ENCODE measurements at regions not wholly inside any gene's neighbourhood (a gene's known extent, or its start where the extent isn't known, plus 50 kb on each side); places are given as distances from the start of the nearest gene placed in this dataset.

DNA sequence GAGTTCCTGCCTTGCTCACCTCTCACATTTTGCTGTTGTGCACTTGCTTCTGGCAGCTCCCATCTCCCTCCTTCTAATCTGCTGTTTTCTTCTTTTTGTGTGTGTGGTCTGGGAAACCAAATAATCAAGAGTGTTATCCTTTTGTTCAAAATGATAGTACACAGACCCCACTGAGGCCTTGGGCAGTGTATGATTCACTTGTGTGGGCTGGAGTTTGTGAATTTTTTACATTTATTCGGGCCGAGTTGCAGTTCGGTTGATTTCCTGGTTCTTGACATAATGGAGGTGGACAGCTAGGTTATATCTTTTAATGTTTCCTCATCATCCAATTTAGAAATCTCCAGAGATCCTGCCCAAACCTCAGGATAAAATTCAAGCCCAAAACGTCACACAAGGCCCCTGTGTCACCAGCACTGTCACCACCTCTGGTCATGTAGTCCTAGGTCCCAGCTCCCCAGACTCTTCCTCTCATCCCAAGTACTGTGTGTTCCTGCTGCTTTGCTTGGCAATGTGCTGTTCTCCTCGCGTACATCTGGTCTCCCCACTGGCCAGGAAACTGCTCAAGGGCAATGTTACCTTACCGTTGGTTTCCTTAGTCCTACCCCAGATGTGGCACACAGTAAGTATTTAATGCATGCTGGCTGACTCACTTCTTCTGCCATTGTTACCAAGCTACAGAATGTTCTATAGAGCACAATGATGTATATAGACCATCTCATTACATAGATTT is 55.7 kb upstream of the PHACTR2 start:
- DNase-seq: no peak

DNA sequence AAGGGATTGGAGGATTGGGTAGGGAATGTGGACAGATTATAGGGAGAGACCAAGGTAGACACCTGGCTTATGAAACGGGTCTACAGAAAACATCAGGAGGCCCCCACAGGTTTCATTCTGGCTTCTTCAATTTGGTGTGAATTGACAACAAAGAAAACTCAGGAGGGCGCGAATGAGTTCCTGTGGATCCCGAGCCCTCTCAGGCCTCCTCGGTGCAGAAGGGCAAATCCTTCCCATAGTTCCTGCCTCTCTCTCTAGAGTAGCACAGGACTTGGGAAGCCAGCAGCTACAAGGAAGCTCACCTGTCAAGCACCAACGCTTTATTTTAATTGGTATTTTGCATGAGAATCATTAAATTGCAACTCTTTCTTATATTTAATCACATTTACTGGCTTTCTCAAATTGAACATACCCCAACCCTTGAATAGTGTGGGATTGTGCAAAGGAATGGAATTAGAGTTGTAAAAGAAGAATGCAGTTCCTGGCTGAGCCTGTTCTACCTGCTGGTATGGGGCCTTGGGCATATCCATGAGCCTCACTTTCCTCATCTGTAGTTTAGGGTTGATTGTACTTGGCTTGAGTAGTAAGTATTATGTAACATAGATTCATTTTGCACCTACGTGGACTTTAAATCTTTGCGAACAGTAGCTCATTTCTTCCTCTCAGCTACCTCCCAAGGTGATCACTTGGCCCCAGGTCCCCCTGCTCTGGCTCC is 56.4 kb upstream of the PHACTR2 start:
- DNase-seq: no peak

DNA sequence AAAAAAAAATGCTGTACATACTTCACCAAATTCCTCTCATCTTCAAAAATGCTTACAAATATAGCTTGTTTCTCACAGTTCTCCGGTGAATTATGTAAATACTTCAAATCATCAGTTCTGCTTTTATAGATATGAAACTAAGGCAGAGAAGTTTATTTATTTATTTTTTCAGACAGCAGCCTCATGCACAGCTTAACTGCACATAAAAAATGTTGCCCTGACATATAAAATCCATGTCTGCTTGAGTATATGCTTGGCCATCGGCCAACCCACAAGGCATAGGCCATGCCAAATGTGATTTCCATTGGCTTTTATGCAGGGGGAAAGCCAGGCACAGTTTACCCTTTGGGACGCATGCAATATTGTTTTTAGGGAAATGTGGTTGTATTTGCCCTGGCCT is 57.3 kb upstream of the PHACTR2 start:
- no peak for DNase-seq

DNA sequence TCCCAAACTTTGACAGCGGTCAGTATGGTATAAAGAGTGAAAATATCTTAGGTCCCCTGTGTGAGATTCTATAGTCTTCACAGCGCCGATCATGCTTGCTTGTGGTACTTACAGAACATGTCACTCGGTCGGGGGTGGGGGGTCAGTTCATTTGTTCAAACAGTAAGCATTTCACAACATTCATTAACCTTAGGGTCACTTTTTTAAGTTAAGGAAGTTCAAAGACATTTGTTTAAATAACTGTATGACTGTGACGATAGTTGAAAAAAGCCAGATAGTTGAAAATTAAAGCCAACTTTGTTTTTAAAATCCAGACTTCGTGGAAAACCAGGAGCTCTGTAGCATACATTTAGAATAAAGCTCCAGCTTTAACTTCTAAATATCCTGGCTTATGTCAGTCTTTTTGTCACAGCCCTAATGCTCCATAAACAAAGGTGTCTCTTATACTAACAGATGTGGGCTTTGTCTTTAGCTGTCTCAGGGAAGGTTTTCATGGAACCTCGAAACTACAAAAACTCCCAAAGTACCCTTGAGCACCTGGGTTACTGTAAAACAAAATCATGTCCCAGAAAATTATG is 57.9 kb upstream of the PHACTR2 start:
- DNase-seq: no peak

DNA sequence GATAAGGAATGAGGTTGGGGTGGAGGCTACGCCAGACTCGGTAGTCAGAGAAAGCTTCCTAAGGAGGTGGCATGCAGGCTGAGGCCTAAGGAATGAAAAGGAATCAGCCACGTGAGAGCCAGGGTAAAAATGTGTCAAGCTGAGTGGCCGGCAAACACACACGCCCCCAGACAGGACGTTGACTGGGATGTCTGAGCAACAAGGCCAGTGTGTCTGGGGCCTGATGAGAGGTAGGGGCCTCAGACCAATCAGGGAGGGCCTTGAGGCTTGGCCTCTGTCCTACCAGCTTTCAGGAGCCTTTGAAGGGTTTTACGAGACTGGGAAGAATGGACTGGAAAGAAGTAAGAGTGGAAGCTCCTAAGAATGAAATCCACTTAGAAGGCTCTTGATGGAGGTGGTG is 61.0 kb upstream of the PHACTR2 start:
- DNase-seq: no peak

DNA sequence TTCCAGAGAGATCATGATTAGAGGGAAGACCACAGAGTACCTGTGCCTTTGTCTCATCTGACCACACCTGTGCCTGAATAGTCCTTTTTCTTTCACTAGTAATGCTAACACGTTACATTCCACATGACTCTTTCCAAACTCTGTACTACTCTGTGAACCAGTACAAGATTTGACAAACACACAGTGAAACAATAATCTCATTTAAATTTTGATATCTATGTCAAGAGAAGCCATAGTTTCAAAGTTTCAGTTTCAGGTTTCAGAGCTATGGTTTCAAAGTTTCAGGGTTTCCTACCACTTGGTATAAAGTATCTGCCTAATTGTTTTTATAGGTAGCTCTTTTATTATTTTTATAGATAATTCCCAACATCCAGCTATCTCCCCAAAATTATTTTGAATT is 62.0 kb upstream of the PHACTR2 start:
- no peak for DNase-seq

DNA sequence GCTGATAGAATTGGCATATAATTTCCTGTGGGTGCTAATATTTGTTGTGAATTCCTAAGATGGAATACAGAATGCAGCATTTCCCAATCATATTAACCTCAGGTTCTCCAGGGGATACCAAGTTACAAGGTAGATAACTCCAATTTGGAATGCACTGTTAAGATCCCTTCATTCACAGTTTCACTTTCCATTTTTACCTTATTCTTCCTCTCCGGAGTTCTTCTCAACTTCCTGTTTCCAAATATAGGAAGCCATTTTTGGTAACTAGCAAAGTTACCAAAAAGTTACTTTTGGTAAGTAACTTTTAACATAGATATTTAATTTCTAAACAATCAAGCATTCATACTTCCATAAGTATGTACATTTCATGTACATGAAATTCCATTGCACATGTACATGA is 63.5 kb upstream of the PHACTR2 start:
- no peak for DNase-seq

DNA sequence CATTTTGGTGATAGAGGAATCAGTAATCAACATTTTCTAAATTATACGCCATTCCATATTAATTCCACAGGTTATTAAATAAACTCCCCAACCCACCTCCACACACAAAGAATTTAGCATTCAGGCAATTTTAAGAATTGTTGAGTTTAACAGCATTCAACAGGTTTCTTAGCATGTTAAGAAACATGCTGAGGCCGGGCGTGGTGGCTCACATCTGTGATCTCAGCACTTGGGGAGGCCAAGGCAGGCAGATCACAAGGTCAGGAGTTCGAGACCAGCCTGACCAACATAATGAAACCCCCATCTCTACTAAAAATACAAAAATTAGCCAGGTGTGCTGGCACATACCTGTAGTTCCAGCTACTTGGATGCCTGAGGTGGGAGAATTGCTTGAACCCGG is 64.0 kb upstream of the PHACTR2 start:
- DNase-seq: no peak

DNA sequence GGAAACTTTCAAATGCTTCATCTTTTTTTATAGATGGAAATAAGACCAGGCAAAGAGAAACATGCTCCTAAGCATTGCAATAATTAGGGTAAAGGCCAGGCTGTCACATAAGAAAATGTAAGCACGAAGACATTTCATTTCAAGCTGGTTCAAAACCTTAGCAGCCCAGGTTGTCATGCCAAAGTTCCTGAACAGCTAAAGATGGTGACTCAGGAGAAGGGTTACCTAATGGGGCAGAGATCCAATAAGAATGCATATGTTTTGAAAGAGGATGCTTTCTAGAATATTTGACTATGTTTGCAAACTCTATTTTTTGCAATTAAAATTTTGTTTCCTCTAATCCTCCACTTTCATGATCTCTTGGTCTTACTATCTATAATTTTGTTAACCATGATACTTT is 65.6 kb upstream of the PHACTR2 start:
- no peak for DNase-seq

DNA sequence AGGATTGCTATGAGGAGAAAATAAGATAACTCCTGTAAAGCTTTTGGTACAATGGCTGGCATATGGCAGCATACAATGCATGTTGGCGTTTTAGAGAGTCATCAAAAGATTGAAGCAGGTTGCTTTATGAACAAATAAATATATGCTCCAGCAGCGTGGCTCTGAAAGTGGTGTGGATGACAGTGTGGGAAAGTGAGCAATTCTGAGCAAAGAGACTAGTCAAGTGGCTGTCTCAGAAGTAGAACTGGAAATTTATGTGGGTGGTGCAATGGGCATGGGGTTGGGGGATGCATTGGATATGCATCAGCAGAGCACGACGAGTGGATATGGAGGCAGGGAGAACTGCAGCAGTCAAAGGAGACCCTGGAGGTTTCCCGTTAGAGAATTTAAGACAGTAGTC is 66.2 kb upstream of the PHACTR2 start:
- DNase-seq: no peak

DNA sequence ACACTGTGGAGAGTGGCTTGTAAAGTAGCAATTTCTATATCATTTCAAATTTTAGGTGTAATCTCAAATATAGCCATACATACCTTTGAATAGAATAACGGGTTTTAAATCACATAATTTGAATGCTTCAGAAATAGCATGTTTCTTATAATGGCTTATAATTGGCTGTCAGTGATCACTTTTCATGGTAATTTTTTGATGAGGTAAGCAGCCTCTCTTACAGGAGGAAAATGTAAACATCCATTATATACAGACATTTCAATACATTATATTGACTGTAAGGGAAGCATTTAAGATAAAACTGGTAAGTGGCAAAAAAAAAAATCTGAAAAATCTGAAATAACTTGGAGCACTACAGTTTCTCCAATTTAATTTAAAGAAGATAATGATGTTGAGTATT is 67.8 kb upstream of the PHACTR2 start:
- DNase-seq: no peak

DNA sequence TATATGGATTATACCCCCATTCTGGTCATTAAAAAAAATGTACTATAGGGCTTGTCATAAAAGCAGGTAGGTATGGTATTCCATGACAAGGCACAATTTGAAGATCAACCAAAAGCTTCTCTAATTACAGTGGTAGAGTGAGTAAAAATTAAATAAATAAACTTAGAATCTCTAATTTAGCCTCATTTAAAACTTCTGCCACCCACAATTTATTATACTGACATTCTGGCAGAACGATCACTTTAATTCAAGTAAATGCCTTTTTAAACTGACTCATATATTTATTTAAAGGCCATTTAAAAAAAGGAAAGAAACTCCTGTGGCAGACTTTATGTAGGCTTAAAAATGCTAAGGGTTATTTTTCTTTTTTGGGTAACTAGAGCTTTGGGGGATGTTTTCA is 68.3 kb upstream of the PHACTR2 start:
- DNase-seq: no peak

DNA sequence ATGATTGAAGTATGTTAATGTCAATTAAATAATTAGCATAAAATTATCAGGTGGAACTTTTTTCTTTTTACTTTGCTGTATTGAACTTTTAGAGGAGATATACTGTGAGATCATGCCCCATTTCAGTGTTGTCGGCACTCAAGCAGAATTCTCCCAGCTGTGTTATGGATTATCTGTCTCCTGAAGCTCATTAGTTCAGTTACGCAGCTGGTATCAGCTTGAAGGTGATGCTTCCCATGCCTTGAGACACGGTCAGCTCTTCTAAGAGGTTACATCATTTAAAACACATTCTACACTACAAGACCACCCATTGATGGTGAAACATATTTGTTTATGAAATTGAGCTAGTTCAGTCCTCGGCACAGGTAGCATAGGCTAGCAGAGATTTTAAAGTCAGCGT is 68.9 kb upstream of the PHACTR2 start:
- DNase-seq: no peak

DNA sequence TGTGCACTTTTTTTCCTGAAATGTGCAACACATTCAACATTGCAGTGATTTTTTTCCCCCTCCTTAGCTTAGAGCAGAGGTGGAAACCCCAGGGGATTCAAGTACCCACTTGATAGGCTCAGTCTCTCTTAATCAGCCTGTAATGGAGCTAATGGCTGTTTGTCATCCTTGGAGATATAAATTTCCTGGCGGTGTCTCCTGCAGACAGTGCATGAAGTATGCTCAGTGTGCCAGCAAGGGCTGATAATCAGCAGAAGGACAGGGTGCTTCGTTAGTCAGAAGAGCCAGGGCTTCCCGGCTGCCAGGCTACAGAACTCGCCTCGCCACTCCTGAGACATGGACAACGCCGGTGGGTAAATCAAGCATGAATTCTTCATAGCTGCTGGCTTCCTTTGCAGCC is 69.8 kb upstream of the PHACTR2 start:
- DNase-seq: no peak

DNA sequence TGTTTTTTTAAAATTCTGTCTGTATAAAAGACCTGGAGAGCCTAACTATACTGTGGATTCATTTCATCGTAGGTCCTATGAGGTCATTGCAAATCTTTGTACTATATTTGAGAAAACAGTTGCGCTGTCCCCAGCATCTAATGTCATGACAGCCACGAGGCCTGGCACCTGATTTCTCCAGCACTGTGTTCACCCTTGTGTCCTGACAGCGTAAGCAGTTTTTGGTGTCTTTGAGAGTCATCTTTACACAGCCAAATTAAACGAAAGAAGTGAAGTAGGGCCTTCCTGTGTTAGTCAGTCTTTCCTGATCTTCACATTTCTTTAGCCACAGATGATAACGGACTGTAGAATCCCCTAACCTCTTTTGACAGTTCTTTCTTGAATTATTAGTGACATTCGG is 70.6 kb upstream of the PHACTR2 start:
- DNase-seq: no peak

DNA sequence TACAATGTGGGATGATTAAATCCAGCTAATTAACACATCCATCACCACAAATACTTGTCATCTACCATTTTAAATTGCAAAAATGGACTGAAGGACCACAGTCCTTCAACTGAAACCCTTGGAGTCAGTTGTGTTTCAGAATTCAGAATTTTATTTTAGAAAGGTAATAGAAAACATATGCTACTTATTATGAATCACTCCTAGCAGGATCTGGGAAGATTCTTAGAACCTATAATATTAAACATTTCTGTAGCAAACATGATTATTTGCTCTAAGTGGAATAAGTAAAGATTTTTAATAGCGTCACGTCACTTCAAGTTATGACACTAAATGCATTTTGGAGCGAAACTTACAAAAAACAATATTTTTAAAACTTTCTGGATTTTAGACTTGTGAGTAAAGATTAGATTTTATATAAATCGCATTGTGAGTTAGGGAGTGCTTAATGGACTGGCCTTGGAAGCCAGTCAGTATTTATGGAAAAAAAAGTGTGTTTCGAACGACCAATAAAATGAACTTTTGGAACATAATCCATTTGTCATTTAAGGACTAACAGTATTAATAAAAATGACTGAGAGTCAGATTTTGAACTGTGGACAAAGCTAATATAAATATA is 71.8 kb upstream of the PHACTR2 start:
- DNase-seq: no peak

DNA sequence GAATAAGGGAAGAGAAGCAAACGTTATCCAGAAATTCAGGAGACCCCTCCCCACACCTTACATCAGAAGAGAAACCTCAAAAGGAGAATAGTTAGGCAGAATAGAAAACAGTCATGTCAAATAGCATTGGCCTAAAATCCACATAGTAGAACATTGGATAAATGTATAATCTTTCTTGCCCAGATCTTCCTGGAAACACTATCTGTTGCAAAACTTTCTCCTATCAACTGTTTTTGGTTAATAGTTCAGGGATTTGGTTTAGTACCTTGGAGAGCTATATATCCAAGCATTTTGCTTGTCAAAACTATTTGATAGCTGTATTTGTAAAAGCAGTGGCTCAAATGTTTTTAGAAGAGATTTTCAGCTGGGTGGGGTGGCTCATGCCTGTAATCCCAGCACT is 74.3 kb upstream of the PHACTR2 start:
- DNase-seq: no peak

DNA sequence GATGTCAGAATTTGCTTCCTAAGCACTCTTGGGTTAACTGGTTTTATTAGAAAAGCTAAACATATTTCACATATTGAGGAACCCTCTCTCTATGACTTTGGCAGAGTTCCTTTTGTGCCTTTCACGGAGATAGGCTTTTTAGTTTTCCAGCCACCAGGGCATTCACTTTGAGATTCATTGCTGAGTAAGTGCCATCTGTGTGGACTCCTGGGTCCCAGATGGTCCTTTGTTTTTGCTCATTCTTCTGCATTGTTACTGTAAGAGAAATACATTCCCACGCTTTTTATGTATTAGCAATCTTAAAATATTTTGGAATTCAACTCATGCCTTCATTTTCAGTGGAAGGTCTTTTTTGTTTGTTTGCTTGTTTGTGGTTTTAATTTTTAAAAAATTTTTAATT is 76.3 kb upstream of the PHACTR2 start:
- no peak for DNase-seq

DNA sequence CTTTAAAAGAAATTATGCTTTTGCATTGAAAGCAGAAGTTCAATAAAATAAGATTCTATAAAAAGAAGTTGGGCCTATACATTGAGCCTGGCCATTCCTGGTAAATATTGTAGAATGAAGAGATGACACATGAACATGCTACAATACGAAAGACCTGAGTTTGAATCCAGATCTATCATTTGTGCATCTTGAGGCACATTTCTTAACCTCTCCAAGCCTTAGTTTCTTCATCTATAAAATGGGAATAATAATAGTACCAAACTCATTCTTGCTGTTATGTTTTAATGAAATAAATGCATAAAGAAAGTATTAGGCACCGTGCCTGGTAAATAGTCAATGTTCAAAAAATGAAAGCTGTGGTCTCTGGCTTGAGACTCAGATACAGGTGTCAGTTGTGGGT is 76.9 kb upstream of the PHACTR2 start:
- DNase-seq: no peak

DNA sequence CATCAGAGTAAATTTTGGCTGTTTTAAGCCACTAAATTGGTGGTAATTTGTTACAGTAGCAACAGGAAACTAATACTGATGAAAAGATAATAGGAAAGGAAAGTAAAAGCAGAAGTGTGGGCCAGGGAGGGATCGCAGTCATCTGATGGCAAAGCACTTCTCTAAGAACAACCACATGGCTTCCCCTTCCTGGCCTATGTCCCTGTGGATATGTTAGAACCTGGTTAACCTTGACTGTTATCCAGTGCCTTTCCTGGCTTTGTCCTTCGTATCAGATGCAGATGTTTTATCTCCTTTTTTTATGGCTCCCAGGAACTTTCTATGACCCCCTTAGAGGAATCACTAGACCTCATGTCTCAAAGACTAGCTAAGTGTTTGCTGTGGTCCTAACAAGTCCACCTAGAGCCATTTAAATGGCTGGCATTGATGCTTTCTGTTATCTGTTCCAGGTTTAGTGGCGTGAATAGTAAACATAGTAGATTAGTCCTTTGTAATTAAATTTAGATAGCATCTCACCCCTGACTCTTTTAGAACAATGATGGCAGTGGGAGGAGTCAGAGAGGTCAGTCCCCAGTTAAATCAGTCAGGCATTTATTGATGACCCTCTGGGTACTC is 79.2 kb upstream of the PHACTR2 start:
- peak; percentile 15 for DNase-seq

DNA sequence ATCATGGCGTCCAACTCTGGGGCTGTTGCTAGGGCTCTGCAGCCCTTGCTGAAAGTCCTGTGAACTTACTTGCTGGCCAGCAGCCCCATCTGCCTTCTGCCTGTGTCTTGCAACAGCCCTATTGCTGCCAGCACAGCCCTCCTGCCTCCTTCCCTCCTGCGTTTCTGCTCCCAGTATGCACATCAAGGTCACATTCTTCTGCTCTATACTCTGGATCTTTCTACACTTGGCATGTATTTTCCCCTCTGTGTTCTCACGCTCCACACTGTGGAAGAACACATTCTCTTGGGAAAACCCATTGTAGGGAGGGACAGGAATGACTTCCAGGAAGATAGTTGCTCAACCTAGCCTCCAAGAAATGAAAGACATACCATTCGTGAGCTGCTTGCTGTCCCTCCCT is 80.9 kb upstream of the PHACTR2 start:
- DNase-seq: no peak

DNA sequence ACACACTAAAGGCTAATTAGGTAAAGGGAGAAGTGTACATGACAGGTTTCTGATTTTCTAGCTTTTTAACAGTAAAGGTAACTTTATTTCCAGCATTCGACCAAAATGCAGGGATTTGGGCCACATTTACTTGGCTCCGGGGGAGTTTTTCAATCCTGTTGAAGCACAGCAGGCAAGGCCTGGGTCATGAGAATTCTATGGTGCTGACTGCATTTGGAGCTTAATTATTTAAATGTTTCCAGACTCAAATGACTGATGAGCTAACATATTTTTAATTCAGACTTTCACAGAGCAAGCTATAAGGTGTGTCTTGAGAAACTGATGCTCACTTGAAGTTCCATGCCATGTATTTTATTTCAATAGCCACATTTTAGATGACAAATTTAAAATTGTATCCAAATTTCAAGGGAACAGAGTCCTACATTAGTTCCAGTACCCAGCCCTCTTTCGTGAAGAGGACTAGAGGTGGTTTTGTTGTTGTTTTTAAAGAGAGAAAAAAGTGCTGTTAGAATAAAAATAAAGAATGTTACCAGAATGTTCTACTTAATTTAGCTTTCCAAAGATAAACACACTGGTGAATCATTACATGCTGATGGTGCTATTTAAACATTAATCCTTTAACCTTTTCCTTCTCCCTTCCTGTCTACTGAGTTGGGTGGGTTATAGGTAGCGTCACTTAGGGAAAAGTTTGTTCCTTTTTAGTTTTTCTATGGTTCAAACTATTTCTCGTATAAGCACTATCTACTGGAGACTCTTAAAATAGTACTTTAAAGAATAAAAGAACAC is 82.3 kb upstream of the PHACTR2 start:
- no peak for DNase-seq

DNA sequence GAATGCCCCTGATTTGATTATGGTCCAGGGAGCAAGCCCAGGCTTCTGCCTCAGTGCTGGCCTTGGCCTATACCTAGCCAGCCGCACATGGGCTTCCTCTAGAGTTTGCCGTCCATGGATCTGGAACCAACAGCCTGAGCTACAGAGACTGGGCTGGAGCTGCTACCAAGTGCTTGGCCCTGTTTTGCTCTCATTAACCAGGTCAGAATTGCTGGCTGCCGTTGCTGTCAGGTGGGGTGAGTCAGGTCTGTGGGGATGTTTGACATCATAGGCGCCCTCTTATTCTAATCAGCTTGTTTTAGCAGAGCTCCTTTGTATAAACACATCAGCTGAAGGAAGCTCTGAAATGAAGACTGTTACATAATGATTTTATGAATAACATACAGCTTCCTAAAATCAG is 83.1 kb upstream of the PHACTR2 start:
- DNase-seq: no peak

Data from activated CD4-positive, alpha-beta T cell treated with anti-CD3 and anti-CD28 coated beads, Interleukin-2, Interleukin-6, amounts not matched to agents 100 ng/mL and 50 ng/mL, durations not matched to agents 16 hours and 8 hours (primary cell).